Mesothelial cell of epicardium (in vitro differentiated cells): ENCODE measurements at regions not wholly inside any gene's neighbourhood (a gene's known extent, or its start where the extent isn't known, plus 50 kb on each side); places are given as distances from the start of the nearest gene placed in this dataset.

Source experiments
- DNase-seq, 2 experiments: peaks; one replicate each; pipeline ENCODE4 v3.0.0; 2021; ENCODE audit warnings: low spot score in 2 of 2; ENCODE audit not compliant: unreplicated experiment in 2 of 2
- H3K27ac Mint-ChIP-seq: 2 replicates; pipeline ENCODE4 v1.8.0; 2021; ENCODE audit warnings: mixed read lengths
- H3K27me3 Mint-ChIP-seq: 2 replicates; pipeline ENCODE4 v1.8.0; 2021; ENCODE audit warnings: low read depth, mixed read lengths
- H3K36me3 Mint-ChIP-seq: 2 replicates; pipeline ENCODE4 v1.8.0; 2021; ENCODE audit warnings: mixed read lengths
- H3K4me1 Mint-ChIP-seq: 2 replicates; pipeline ENCODE4 v1.8.0; 2021; ENCODE audit warnings: mixed read lengths
- H3K4me3 Mint-ChIP-seq: 2 replicates; pipeline ENCODE4 v1.8.0; 2021; ENCODE audit warnings: mild to moderate bottlenecking, moderate library complexity, mixed read lengths
- H3K9me3 Mint-ChIP-seq: 2 replicates; pipeline ENCODE4 v1.8.0; 2021; ENCODE audit warnings: mixed read lengths
- CTCF ChIP-seq: fragments of 200-600 bp; sonication (generic); IDR thresholded peaks from one replicate; pipeline ENCODE4 v1.5.0; 2021; ENCODE audit warnings: antibody characterized with exemption; ENCODE audit not compliant: unreplicated experiment

DNA sequence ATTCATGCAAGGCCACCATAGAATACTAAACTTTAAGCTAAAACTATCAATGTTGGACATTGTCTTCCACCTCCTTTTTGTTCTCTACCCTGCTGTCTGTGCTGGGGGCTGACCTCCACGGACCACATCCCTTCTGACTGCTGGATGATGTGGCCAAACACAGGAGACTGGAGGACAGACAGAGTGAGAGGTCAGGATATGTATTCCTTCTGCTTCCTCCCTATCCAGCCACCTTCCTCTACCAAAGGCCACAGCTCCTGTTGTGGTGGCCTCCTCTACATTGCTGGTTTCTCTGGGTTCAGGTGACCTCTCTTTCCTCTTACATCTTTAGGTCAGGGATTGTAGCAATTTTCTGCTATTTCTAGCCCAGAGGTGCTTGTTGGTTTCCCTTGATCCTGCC is 148.1 kb downstream of the ACTBL2 start:
- no peak for DNase-seq
- H3K9me3 Mint-ChIP-seq: no peaks in the 10 kb centered on the region
- H3K27me3 Mint-ChIP-seq: no peaks in the 10 kb centered on the region
- no peaks in the 10 kb centered on the region for H3K36me3 Mint-ChIP-seq
- H3K4me1 Mint-ChIP-seq: peaks cover 13% of the 10 kb centered on the region
- no peak for TF ChIP-seq CTCF
- H3K27ac Mint-ChIP-seq: no peak overlapping the region
- H3K4me3 Mint-ChIP-seq: no peak overlapping the region

- H3K36me3 Mint-ChIP-seq: no peaks in the 10 kb centered on the region
- peaks cover 8% of the 10 kb centered on the region for H3K4me1 Mint-ChIP-seq
- DNase-seq: no peak
- no peaks in the 10 kb centered on the region for H3K27me3 Mint-ChIP-seq
- no peak overlapping the region for H3K4me3 Mint-ChIP-seq
- peak overlapping the region; percentile 39 for H3K27ac Mint-ChIP-seq
- no peaks in the 10 kb centered on the region for H3K9me3 Mint-ChIP-seq
- no peak for TF ChIP-seq CTCF
These were observed 150.2 kb downstream of the ACTBL2 start for GRCh38 chr5:57332361-57332760.

GRCh38 chr5:57327561-57328367 is 153.9 kb downstream of the GPBP1 start:
- no peaks in the 10 kb centered on the region for H3K36me3 Mint-ChIP-seq
- no peak overlapping the region for H3K4me3 Mint-ChIP-seq
- no peak for DNase-seq
- peaks cover 6% of the 10 kb centered on the region for H3K9me3 Mint-ChIP-seq
- no peak for TF ChIP-seq CTCF
- H3K27me3 Mint-ChIP-seq: no peaks in the 10 kb centered on the region
- H3K4me1 Mint-ChIP-seq: peaks cover 19% of the 10 kb centered on the region
- H3K27ac Mint-ChIP-seq: no peak overlapping the region

- Mint-ChIP-seq H3K4me1 (peaks cover 11% of the 10 kb centered on the region), H3K27me3 (no peaks in the 10 kb centered on the region), H3K27ac (peak overlapping the region; percentile 31), H3K4me3 (no peak overlapping the region), H3K9me3 (peaks cover 6% of the 10 kb centered on the region), H3K36me3 (no peaks in the 10 kb centered on the region)
- no peak for DNase-seq
- TF ChIP-seq CTCF: no peak
These were observed 152.0 kb downstream of the GPBP1 start for GRCh38 chr5:57325678-57326397.

GRCh38 chr5:57324861-57325260 is 151.0 kb downstream of the GPBP1 start:
- peaks cover 11% of the 10 kb centered on the region for H3K4me1 Mint-ChIP-seq
- no peak overlapping the region for H3K27ac Mint-ChIP-seq
- H3K9me3 Mint-ChIP-seq: peaks cover 6% of the 10 kb centered on the region
- H3K27me3 Mint-ChIP-seq: no peaks in the 10 kb centered on the region
- no peak overlapping the region for H3K4me3 Mint-ChIP-seq
- no peak for TF ChIP-seq CTCF
- no peaks in the 10 kb centered on the region for H3K36me3 Mint-ChIP-seq
- no peak for DNase-seq
